Prostate gland (tissue), 2 donors: ENCODE measurements at regions not wholly inside any gene's neighbourhood (a gene's known extent, or its start where the extent isn't known, plus 50 kb on each side); places are given as distances from the start of the nearest gene placed in this dataset.

ENCODE experiments used
- POLR2A ChIP-seq: fragments of 450-650 bp; IDR thresholded peaks from one replicate; pipeline ENCODE4 v1.6.1; 2016; ENCODE audit warnings: antibody characterized with exemption, mild to moderate bottlenecking
- POLR2AphosphoS5 ChIP-seq: sonication (generic); formaldehyde crosslinking; IDR thresholded peaks from one replicate; pipeline ENCODE4 v1.6.1; 2017; ENCODE audit warnings: antibody characterized with exemption
- TF ChIP-seq, protein P1 (sequence below), 4 experiments: fragments of 200-600 bp in 2 of 4; fragments of 450-650 bp in 2 of 4; sonication (generic) in 2 of 4; IDR thresholded peaks; 1 replicate in 3 of 4; 2 replicates in 1 of 4; pipeline ENCODE4 v1.5.1; 2016 to 2019; ENCODE audit warnings: antibody characterized with exemption in 4 of 4, mild to moderate bottlenecking in 2 of 4, moderate library complexity in 2 of 4

DNA sequence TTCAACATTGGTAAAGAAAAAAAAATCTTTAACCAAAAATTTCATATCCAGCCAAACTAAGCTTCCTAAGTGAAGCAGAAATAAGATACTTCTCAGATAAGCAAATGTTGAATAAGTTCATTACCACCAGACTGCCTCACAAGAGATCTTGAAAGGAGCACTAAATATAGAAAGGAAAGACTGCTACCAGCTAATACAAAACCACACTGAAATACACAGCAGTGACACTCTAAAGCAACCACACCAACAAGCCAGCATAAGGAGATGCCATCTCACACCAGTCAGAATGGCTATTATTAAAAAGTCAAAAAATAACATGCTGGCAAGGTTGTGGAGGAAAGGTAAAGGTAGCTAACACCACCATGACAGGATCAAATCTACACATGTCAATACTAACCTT is 74.0 kb upstream of the LHCGR start:
- TF ChIP-seq POLR2A = no peak
- TF ChIP-seq, protein P1, sequence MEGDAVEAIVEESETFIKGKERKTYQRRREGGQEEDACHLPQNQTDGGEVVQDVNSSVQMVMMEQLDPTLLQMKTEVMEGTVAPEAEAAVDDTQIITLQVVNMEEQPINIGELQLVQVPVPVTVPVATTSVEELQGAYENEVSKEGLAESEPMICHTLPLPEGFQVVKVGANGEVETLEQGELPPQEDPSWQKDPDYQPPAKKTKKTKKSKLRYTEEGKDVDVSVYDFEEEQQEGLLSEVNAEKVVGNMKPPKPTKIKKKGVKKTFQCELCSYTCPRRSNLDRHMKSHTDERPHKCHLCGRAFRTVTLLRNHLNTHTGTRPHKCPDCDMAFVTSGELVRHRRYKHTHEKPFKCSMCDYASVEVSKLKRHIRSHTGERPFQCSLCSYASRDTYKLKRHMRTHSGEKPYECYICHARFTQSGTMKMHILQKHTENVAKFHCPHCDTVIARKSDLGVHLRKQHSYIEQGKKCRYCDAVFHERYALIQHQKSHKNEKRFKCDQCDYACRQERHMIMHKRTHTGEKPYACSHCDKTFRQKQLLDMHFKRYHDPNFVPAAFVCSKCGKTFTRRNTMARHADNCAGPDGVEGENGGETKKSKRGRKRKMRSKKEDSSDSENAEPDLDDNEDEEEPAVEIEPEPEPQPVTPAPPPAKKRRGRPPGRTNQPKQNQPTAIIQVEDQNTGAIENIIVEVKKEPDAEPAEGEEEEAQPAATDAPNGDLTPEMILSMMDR (IDR thresholded peaks at IDR 0.05) = no peak
- TF ChIP-seq POLR2AphosphoS5 = no peak
